Stomach (tissue), 4 donors: ENCODE measurements at regions not wholly inside any gene's neighbourhood (a gene's known extent, or its start where the extent isn't known, plus 50 kb on each side); places are given as distances from the start of the nearest gene placed in this dataset.

Source experiments
- CTCF ChIP-seq, 7 experiments: fragments of 450-650 bp in 4 of 7; fragments of 200-600 bp in 3 of 7; sonication (generic) in 3 of 7; IDR thresholded peaks; one replicate each; pipeline ENCODE4 v1.5.1; 2016 to 2019; ENCODE audit warnings: antibody characterized with exemption in 7 of 7, control low read depth in 2 of 7, mild to moderate bottlenecking in 1 of 7
- POLR2AphosphoS5 ChIP-seq, 3 donors: sonication (generic); formaldehyde crosslinking; IDR thresholded peaks; one replicate each; pipeline ENCODE4 v1.6.1; 2016; ENCODE audit warnings: antibody characterized with exemption in 3 of 3

GRCh38 chr15:53288542-53288941 lies 470.9 kb downstream of the WDR72 start:
- TF ChIP-seq CTCF (IDR thresholded peaks at IDR 0.05): no peak
- no peak for TF ChIP-seq POLR2AphosphoS5 (IDR thresholded peaks at IDR 0.05)
